Stomach smooth muscle (tissue), 2 donors: ENCODE measurements at regions not wholly inside any gene's neighbourhood (a gene's known extent, or its start where the extent isn't known, plus 50 kb on each side); places are given as distances from the start of the nearest gene placed in this dataset.
"Not testable (repeated sequence)": the region's sequence is repeated elsewhere in the genome, so short reads cannot be mapped to it uniquely, and the experiment has no call there.

Source experiments
- H3K27ac ChIP-seq: one replicate; pipeline ENCODE4 v1.7.0; 2013; ENCODE audit warnings: mild to moderate bottlenecking, low read length, inconsistent platforms
- H3K27me3 ChIP-seq, 2 donors: one replicate each; pipeline ENCODE4 v1.7.0; 2013; ENCODE audit warnings: low read length in 2 of 2; ENCODE audit not compliant: insufficient read depth in 2 of 2, control insufficient read depth in 1 of 2
- H3K36me3 ChIP-seq, 2 donors: one replicate each; pipeline ENCODE4 v1.7.0; 2013; ENCODE audit warnings: low read length in 2 of 2; ENCODE audit not compliant: control insufficient read depth in 2 of 2, insufficient read depth in 2 of 2
- H3K4me1 ChIP-seq: one replicate; pipeline ENCODE4 v1.7.0; 2013; ENCODE audit warnings: low read length; ENCODE audit not compliant: control insufficient read depth, insufficient read depth
- H3K4me3 ChIP-seq, 2 donors: one replicate each; pipeline ENCODE4 v1.7.0; 2013; ENCODE audit warnings: low read length in 2 of 2
- H3K9ac ChIP-seq, 2 donors: one replicate each; pipeline ENCODE4 v1.7.0; 2013; ENCODE audit warnings: low read length in 2 of 2, mild to moderate bottlenecking in 1 of 2
- H3K9me3 ChIP-seq, 2 donors: one replicate each; pipeline ENCODE4 v1.7.0; 2013; ENCODE audit warnings: low read length in 2 of 2; ENCODE audit not compliant: control insufficient read depth in 2 of 2
- donor health status: healthy.
- donor health status: Pancreatic carcinoma.

DNA sequence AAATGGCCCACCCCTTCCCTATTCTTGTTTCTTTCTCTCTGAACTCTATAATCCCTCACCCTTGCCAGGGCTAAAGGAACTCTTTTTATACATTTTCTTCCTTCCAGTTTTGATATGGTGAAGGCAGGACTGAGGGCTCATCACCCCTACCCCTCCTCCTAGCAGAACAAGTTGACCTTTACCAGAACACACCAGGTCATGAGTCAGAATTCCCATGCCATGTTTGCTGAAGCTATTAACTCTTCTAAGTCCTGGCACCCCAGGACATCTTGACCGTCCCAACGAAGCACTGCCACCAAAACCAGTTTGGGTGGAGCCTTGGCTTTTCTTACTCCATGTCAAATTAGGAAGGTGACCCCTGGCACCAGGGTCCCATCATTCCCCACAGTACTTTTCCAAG lies 57.5 kb upstream of the DYNLT3 start:
- no peaks in the 10 kb centered on the region for H3K4me1 ChIP-seq
- H3K4me3 ChIP-seq, result no peak overlapping the region

GRCh38 chrX:37905436-37906147 lies 58.2 kb upstream of the DYNLT3 start:
- no peaks in the 10 kb centered on the region for H3K9me3 ChIP-seq
- no peak overlapping the region for H3K9ac ChIP-seq
- no peak overlapping the region for H3K27ac ChIP-seq
- H3K36me3 ChIP-seq, result no peaks in the 10 kb centered on the region
- H3K4me1 ChIP-seq, result no peaks in the 10 kb centered on the region
- peak overlapping the region in 1 of 2 donors; percentile 35 for H3K4me3 ChIP-seq
- H3K27me3 ChIP-seq, result peaks cover 6 to 24% of the 10 kb centered on the region in 2 donors

More for the DNA sequence above, 57.5 kb upstream of the DYNLT3 start:
- no peaks in the 10 kb centered on the region for H3K36me3 ChIP-seq
- peaks cover 6 to 24% of the 10 kb centered on the region in 2 donors for H3K27me3 ChIP-seq
- no peaks in the 10 kb centered on the region for H3K9me3 ChIP-seq
- no peak overlapping the region for H3K9ac ChIP-seq
- H3K27ac ChIP-seq, result no peak overlapping the region

DNA sequence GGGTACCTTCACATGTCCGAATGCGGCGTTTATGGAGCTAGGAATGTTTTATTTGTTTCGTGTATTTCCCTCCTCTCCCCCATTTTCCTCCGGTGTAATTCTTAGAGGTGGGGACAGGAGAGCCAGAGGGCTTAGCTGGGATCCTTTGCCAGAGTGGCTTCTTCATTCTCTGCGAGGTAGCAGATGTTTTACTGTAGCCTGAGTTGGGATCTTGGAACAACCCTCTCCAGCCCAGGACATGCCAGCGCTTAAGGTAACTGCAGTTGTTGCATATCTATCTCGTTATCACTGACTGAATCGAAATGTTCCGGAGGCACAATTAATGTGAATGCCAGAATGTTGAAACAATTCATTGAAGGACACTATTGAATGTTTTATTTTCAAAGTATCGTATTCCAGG lies 59.0 kb upstream of the DYNLT3 start:
- Histone ChIP-seq H3K36me3 (no peaks in the 10 kb centered on the region), H3K27ac (no peak overlapping the region), H3K4me3 (no peak overlapping the region), H3K9me3 (no peaks in the 10 kb centered on the region), H3K27me3 (peaks cover 6 to 22% of the 10 kb centered on the region in 2 donors), H3K4me1 (no peaks in the 10 kb centered on the region), H3K9ac (no peak overlapping the region)

- H3K27ac ChIP-seq, result no peak overlapping the region
- no peaks in the 10 kb centered on the region for H3K9me3 ChIP-seq
- H3K36me3 ChIP-seq, result no peaks in the 10 kb centered on the region
- H3K27me3 ChIP-seq, result peaks cover 6 to 20% of the 10 kb centered on the region in 2 donors
- H3K4me3 ChIP-seq, result no peak overlapping the region
- H3K9ac ChIP-seq, result no peak overlapping the region
- no peaks in the 10 kb centered on the region for H3K4me1 ChIP-seq
Measured at GRCh38 chrX:37910186-37910585, 62.8 kb upstream of the DYNLT3 start.

- H3K9ac ChIP-seq, result no peak overlapping the region
- H3K27me3 ChIP-seq, result peaks cover 0 to 8% of the 10 kb centered on the region in 2 donors
- no peaks in the 10 kb centered on the region for H3K36me3 ChIP-seq
- no peaks in the 10 kb centered on the region for H3K4me1 ChIP-seq
- no peak overlapping the region for H3K27ac ChIP-seq
- no peaks in the 10 kb centered on the region for H3K9me3 ChIP-seq
- no peak overlapping the region for H3K4me3 ChIP-seq
Measured at GRCh38 chrX:37912304-37912703, 64.9 kb upstream of the DYNLT3 start.

- Histone ChIP-seq H3K27me3 (peaks cover 0 to 5% of the 10 kb centered on the region in 2 donors), H3K9me3 (no peaks in the 10 kb centered on the region), H3K4me3 (no peak overlapping the region), H3K4me1 (no peaks in the 10 kb centered on the region), H3K27ac (no peak overlapping the region), H3K9ac (no peak overlapping the region), H3K36me3 (no peaks in the 10 kb centered on the region)
Measured at GRCh38 chrX:37912777-37913176, 65.4 kb upstream of the DYNLT3 start.

GRCh38 chrX:37918168-37918567 lies 70.8 kb upstream of the DYNLT3 start:
- Histone ChIP-seq H3K9me3 (peaks cover 4 to 11% of the 10 kb centered on the region in 2 donors), H3K9ac (no peak overlapping the region), H3K4me1 (no peaks in the 10 kb centered on the region), H3K27ac (no peak overlapping the region), H3K4me3 (no peak overlapping the region), H3K36me3 (no peaks in the 10 kb centered on the region), H3K27me3 (no peaks in the 10 kb centered on the region)

GRCh38 chrX:37918703-37919102 lies 71.3 kb upstream of the DYNLT3 start:
- no peak overlapping the region for H3K9ac ChIP-seq

GRCh38 chrX:37921758-37922157 lies 74.4 kb upstream of the DYNLT3 start:
- Histone ChIP-seq H3K27ac (no peak overlapping the region), H3K9ac (no peak overlapping the region), H3K4me1 (no peaks in the 10 kb centered on the region), H3K9me3 (peaks cover 4 to 11% of the 10 kb centered on the region in 2 donors), H3K27me3 (no peaks in the 10 kb centered on the region), H3K36me3 (no peaks in the 10 kb centered on the region), H3K4me3 (no peak overlapping the region)

More at GRCh38 chrX:37918703-37919102, 71.3 kb upstream of the DYNLT3 start:
- Histone ChIP-seq H3K27me3 (no peaks in the 10 kb centered on the region), H3K4me1 (no peaks in the 10 kb centered on the region), H3K9me3 (peaks cover 4 to 11% of the 10 kb centered on the region in 2 donors), H3K4me3 (no peak overlapping the region), H3K36me3 (no peaks in the 10 kb centered on the region), H3K27ac (no peak overlapping the region)

- H3K27me3 ChIP-seq, result no peaks in the 10 kb centered on the region
- no peak overlapping the region for H3K4me3 ChIP-seq
- H3K9me3 ChIP-seq, result peaks cover 4 to 11% of the 10 kb centered on the region in 2 donors
- H3K9ac ChIP-seq, result no peak overlapping the region
- H3K4me1 ChIP-seq, result no peaks in the 10 kb centered on the region
- H3K36me3 ChIP-seq, result no peaks in the 10 kb centered on the region
- no peak overlapping the region for H3K27ac ChIP-seq
Measured at GRCh38 chrX:37922928-37923327, 75.6 kb upstream of the DYNLT3 start.

GRCh38 chrX:37925761-37926160 lies 78.4 kb upstream of the DYNLT3 start:
- H3K9ac ChIP-seq, H3K4me1 ChIP-seq, H3K4me3 ChIP-seq, H3K36me3 ChIP-seq, H3K9me3 ChIP-seq, H3K27ac ChIP-seq, H3K27me3 ChIP-seq: not testable (repeated sequence)
